ENCODE measurements at regions not wholly inside any gene's neighbourhood (a gene's known extent, or its start where the extent isn't known, plus 50 kb on each side); places are given as distances from the start of the nearest gene placed in this dataset.

GRCh38 chr18:30451981-30452380, 590.6 kb downstream of the DSC3 start:
- no peak for ATAC-seq
- TF ChIP-seq SNAI2 (CRISPR knock-in tag; IDR thresholded peaks at IDR 0.05), result no peak
- TF ChIP-seq PPARA (CRISPR knock-in tag; IDR thresholded peaks at IDR 0.05; ENCODE audit: borderline replicate concordance), result no peak
- TF ChIP-seq CSDC2 (CRISPR knock-in tag; IDR thresholded peaks at IDR 0.05), result no peak
- TF ChIP-seq, protein P1, sequence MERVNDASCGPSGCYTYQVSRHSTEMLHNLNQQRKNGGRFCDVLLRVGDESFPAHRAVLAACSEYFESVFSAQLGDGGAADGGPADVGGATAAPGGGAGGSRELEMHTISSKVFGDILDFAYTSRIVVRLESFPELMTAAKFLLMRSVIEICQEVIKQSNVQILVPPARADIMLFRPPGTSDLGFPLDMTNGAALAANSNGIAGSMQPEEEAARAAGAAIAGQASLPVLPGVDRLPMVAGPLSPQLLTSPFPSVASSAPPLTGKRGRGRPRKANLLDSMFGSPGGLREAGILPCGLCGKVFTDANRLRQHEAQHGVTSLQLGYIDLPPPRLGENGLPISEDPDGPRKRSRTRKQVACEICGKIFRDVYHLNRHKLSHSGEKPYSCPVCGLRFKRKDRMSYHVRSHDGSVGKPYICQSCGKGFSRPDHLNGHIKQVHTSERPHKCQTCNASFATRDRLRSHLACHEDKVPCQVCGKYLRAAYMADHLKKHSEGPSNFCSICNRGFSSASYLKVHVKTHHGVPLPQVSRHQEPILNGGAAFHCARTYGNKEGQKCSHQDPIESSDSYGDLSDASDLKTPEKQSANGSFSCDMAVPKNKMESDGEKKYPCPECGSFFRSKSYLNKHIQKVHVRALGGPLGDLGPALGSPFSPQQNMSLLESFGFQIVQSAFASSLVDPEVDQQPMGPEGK (CRISPR knock-in tag; IDR thresholded peaks at IDR 0.05; ENCODE audit: borderline replicate concordance), result no peak

DNA sequence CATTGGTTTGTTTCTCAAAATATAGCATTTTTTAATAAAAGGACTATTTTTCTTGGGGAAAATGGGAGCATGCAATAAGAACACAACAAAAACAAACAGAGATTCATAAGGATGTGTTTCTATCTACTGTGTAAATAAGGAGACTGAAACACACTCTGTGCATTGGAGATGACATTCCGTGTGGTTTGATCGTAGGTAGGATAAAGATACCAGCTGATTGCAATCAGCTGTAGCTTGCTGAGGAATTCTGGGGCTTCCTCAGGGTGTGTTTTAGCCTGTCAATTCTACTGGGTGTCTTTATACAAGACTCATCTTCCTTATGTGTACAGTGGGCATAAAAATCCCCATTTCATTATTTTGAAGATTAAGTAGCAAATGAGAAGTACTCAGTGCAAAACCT, 591.6 kb downstream of the DSC3 start:
- no peak for TF ChIP-seq BACH2 (CRISPR knock-in tag; IDR thresholded peaks at IDR 0.05; ENCODE audit: borderline replicate concordance)
- TF ChIP-seq ZFP3 (CRISPR knock-in tag; IDR thresholded peaks at IDR 0.05), result no peak
- no peak for TF ChIP-seq ZNF70 (CRISPR knock-in tag; IDR thresholded peaks at IDR 0.05)
- TF ChIP-seq CSDC2 (CRISPR knock-in tag; IDR thresholded peaks at IDR 0.05), result no peak
- no peak for TF ChIP-seq ZC3H10 (CRISPR knock-in tag; IDR thresholded peaks at IDR 0.05)
- TF ChIP-seq SNAI2 (CRISPR knock-in tag; IDR thresholded peaks at IDR 0.05), result no peak
- no peak for TF ChIP-seq ESRRG (CRISPR knock-in tag; IDR thresholded peaks at IDR 0.05)
- no peak for TF ChIP-seq ARNTL (CRISPR knock-in tag; IDR thresholded peaks at IDR 0.05; ENCODE audit: borderline replicate concordance, low read depth)
- no peak for TF ChIP-seq TCF4 (CRISPR knock-in tag; IDR thresholded peaks at IDR 0.05; ENCODE audit: borderline replicate concordance)
- no peak for TF ChIP-seq CREB5 (CRISPR knock-in tag; IDR thresholded peaks at IDR 0.05; ENCODE audit: low read depth)
- TF ChIP-seq ZNF8 (CRISPR knock-in tag; IDR thresholded peaks at IDR 0.05), result no peak
- no peak for TF ChIP-seq GLIS3 (CRISPR knock-in tag; IDR thresholded peaks at IDR 0.05)
- no peak for TF ChIP-seq ZFP30 (CRISPR knock-in tag; IDR thresholded peaks at IDR 0.05)
- ATAC-seq, result no peak

- no peak for ATAC-seq
Observed at GRCh38 chr18:30446605-30447004, 595.9 kb downstream of the DSC3 start.

DNA sequence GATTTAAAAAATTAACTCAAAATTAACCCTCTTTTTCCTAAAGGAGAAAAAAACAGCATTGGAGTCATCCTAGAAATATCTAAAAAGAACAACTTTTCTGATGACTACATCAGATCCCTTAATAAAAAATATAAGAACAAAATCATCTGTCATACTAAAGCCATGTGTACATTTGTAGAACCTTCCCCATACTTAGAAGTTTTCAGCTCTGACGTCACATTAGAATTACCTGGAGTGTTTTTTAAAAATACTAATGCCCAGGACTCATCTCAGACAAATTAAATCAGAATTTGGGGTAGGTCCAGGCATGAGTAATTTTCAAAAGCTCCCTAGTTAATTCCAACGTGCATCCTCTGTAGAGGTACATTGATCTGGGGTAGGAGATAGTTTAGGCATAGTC, 598.0 kb downstream of the DSC3 start:
- TF ChIP-seq RARB (CRISPR knock-in tag; IDR thresholded peaks at IDR 0.05) (no peak), ZFP30 (CRISPR knock-in tag; IDR thresholded peaks at IDR 0.05) (no peak), BACH2 (CRISPR knock-in tag; IDR thresholded peaks at IDR 0.05; ENCODE audit: borderline replicate concordance) (no peak), CSRNP3 (CRISPR knock-in tag; IDR thresholded peaks at IDR 0.05) (no peak), GLIS3 (CRISPR knock-in tag; IDR thresholded peaks at IDR 0.05) (no peak), TSHZ2 (CRISPR knock-in tag; IDR thresholded peaks at IDR 0.05) (no peak), PPARA (CRISPR knock-in tag; IDR thresholded peaks at IDR 0.05; ENCODE audit: borderline replicate concordance) (no peak), TOX (CRISPR knock-in tag; IDR thresholded peaks at IDR 0.05; ENCODE audit: borderline replicate concordance) (no peak), ZNF8 (CRISPR knock-in tag; IDR thresholded peaks at IDR 0.05) (no peak), ZFP3 (CRISPR knock-in tag; IDR thresholded peaks at IDR 0.05) (no peak), SNAI2 (CRISPR knock-in tag; IDR thresholded peaks at IDR 0.05) (no peak), CSDC2 (CRISPR knock-in tag; IDR thresholded peaks at IDR 0.05) (no peak)
- TF ChIP-seq, protein P1 (CRISPR knock-in tag; IDR thresholded peaks at IDR 0.05; ENCODE audit: borderline replicate concordance), result no peak
- no peak for ATAC-seq

More at GRCh38 chr18:30446605-30447004, 595.9 kb downstream of the DSC3 start:
- TF ChIP-seq ESRRG (CRISPR knock-in tag; IDR thresholded peaks at IDR 0.05), result no peak
- TF ChIP-seq, protein P1 (CRISPR knock-in tag; IDR thresholded peaks at IDR 0.05; ENCODE audit: borderline replicate concordance), result no peak
- TF ChIP-seq TCF4 (CRISPR knock-in tag; IDR thresholded peaks at IDR 0.05; ENCODE audit: borderline replicate concordance), result no peak
- no peak for TF ChIP-seq ZNF8 (CRISPR knock-in tag; IDR thresholded peaks at IDR 0.05)

All from SK-N-SH treated with all-trans-retinoic acid at 6 μM for 48 hours (cell line).